Endothelial cell (in vitro differentiated cells): ENCODE measurements at regions not wholly inside any gene's neighbourhood (a gene's known extent, or its start where the extent isn't known, plus 50 kb on each side); places are given as distances from the start of the nearest gene placed in this dataset.

Source experiments
- DNase-seq: peaks from one replicate; pipeline ENCODE4 v3.0.0; 2021; ENCODE audit warnings: low spot score
- H3K27ac Mint-ChIP-seq: one replicate; pipeline ENCODE4 v1.8.0; 2021; ENCODE audit warnings: mixed read lengths, inconsistent platforms; ENCODE audit not compliant: unreplicated experiment
- H3K27me3 Mint-ChIP-seq: one replicate; pipeline ENCODE4 v1.8.0; 2021; ENCODE audit warnings: mild to moderate bottlenecking, moderate library complexity, mixed read lengths, inconsistent platforms; ENCODE audit not compliant: unreplicated experiment
- H3K36me3 Mint-ChIP-seq: one replicate; pipeline ENCODE4 v1.8.0; 2021; ENCODE audit warnings: mild to moderate bottlenecking, low read depth, mixed read lengths, inconsistent platforms; ENCODE audit not compliant: unreplicated experiment
- H3K4me1 Mint-ChIP-seq: one replicate; pipeline ENCODE4 v1.8.0; 2021; ENCODE audit warnings: mild to moderate bottlenecking, mixed read lengths, inconsistent platforms; ENCODE audit not compliant: unreplicated experiment
- H3K4me3 Mint-ChIP-seq: one replicate; pipeline ENCODE4 v1.8.0; 2021; ENCODE audit warnings: mild to moderate bottlenecking, mixed read lengths, inconsistent platforms; ENCODE audit not compliant: unreplicated experiment
- H3K9me3 Mint-ChIP-seq: one replicate; pipeline ENCODE4 v1.8.0; 2021; ENCODE audit warnings: mixed read lengths, inconsistent platforms; ENCODE audit not compliant: unreplicated experiment
- TF ChIP-seq, protein P1 (sequence below): fragments of 200-600 bp; sonication (generic); IDR thresholded peaks from one replicate; pipeline ENCODE4 v1.5.0; 2021; ENCODE audit warnings: antibody characterized with exemption; ENCODE audit not compliant: unreplicated experiment

DNA sequence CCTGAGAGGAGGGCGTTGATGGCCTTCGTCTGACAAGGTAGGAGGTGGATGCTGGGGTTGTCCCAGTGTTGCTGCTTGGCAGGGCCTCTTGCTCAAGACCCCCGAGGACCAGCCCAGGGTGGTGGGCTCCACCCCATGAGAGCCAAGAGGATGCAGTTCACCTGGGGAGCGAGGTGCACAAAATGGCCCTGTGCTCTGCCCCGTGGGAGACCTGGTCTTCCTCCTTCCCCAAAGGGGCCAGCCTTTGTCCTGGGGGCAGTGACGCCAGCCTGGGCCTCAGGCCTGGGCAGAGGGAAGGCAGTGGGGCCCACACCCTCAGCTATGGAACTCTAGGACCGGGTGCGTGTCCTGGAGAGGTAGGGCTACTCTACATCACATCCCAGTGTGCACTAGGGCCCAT lies 1233.3 kb downstream of the TBC1D22A start:
- H3K27ac Mint-ChIP-seq = no peak overlapping the region
- peaks cover 2% of the 10 kb centered on the region for H3K4me1 Mint-ChIP-seq
- DNase-seq = no peak
- H3K36me3 Mint-ChIP-seq = peaks cover 9% of the 10 kb centered on the region
- H3K27me3 Mint-ChIP-seq = peaks cover 4% of the 10 kb centered on the region
- H3K9me3 Mint-ChIP-seq = peaks cover 14% of the 10 kb centered on the region
- TF ChIP-seq, protein P1, sequence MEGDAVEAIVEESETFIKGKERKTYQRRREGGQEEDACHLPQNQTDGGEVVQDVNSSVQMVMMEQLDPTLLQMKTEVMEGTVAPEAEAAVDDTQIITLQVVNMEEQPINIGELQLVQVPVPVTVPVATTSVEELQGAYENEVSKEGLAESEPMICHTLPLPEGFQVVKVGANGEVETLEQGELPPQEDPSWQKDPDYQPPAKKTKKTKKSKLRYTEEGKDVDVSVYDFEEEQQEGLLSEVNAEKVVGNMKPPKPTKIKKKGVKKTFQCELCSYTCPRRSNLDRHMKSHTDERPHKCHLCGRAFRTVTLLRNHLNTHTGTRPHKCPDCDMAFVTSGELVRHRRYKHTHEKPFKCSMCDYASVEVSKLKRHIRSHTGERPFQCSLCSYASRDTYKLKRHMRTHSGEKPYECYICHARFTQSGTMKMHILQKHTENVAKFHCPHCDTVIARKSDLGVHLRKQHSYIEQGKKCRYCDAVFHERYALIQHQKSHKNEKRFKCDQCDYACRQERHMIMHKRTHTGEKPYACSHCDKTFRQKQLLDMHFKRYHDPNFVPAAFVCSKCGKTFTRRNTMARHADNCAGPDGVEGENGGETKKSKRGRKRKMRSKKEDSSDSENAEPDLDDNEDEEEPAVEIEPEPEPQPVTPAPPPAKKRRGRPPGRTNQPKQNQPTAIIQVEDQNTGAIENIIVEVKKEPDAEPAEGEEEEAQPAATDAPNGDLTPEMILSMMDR = no peak
- H3K4me3 Mint-ChIP-seq = no peak overlapping the region

DNA sequence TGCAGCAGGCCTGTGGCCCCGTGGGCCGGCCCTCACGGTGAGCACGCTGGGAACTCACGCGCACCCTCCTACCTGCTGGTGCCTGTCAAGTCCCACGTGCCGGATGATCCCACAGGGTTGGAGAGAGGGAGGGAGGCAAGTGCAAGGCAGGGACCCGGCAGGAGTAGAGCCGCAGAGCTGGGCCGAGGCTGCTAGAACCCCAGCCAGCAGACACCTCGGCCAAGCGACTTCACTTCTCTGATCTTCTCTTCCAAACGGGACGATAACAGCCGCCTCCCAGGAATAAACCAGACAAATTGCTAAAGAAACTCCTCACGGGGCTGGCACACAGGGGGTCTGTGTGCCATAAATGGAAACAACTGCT lies 1232.8 kb downstream of the TBC1D22A start:
- H3K4me3 Mint-ChIP-seq = no peak overlapping the region
- peaks cover 9% of the 10 kb centered on the region for H3K36me3 Mint-ChIP-seq
- H3K27ac Mint-ChIP-seq = no peak overlapping the region
- peaks cover 4% of the 10 kb centered on the region for H3K27me3 Mint-ChIP-seq
- TF ChIP-seq, protein P1 = no peak
- peaks cover 14% of the 10 kb centered on the region for H3K9me3 Mint-ChIP-seq
- H3K4me1 Mint-ChIP-seq = peaks cover 2% of the 10 kb centered on the region
- no peak for DNase-seq

DNA sequence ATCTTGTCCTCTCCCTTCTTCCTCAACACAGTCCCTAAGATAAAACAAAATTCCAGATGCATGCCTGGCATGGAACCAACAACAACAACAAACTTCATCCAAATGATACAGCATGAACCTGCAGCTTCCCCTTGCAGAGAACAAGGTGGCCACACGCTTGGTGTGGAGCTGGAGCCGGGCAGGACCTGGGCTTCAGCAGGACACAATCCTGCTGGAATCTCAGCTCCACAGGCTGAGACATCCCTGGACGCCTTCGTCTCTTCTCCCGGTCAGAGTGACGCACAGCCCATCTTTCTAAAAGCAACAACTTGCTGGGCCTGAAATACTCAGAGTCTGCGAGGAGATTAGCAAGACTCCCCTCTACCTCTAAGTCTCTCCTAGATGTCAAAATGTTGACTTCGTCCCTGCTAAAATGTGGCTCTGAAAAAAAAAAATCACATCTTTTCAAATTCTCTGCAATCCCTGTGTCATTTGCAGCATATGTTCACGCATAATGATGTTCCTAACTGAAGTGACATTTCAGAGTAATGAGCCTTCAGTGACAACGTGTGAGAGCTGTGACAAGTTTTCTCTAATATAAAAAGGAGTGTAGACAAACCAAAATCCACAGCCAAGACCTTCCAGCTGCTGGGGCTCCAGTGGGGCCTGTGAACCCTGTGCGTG lies 1232.3 kb downstream of the TBC1D22A start:
- no peak for DNase-seq
- H3K36me3 Mint-ChIP-seq = peaks cover 9% of the 10 kb centered on the region
- peaks cover 4% of the 10 kb centered on the region for H3K27me3 Mint-ChIP-seq
- TF ChIP-seq, protein P1 = no peak
- H3K4me1 Mint-ChIP-seq = peaks cover 2% of the 10 kb centered on the region
- H3K4me3 Mint-ChIP-seq = no peak overlapping the region
- H3K9me3 Mint-ChIP-seq = peaks cover 14% of the 10 kb centered on the region
- no peak overlapping the region for H3K27ac Mint-ChIP-seq

DNA sequence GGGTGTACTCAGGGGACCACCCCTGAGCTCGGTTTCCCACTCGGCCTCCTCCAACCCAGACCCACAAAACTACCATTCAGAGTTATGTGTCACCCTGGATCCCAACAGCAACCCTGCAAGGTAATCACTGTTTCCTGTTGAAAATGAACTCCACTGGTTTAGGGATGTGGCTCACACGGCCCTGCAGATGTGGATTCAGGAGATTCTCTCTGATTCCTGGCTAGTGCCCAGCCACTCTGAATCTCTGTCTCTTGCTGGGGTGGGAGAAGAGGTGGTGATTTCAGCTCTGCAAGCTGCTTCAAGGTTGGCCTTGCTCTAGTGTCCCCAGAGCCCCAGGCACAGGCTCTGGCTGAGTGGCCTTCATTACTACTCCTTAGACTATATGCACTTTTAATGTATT lies 1231.6 kb downstream of the TBC1D22A start:
- DNase-seq = no peak
- Mint-ChIP-seq H3K36me3 (peaks cover 9% of the 10 kb centered on the region), H3K27me3 (peaks cover 4% of the 10 kb centered on the region), H3K4me1 (peaks cover 2% of the 10 kb centered on the region), H3K4me3 (no peak overlapping the region), H3K9me3 (peaks cover 14% of the 10 kb centered on the region), H3K27ac (no peak overlapping the region)
- TF ChIP-seq, protein P1 = no peak

DNA sequence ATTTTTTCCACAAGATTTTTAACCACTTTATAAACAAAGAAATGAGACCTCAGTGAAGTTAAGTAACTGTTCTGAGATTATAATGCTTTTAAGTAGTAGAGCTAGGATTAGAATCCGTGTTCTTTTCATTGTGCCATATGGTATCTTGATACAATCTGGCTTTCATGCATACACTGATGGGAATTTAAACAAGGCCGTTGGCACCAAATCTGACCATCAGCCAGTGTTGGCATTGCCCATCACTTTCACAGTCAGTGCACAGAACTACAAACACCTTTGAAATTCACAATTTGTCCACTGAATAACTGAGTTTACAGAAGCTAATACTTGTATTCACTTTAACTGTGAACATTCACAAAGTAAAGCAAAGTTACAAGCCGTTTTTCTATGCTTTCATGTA lies 1228.0 kb downstream of the TBC1D22A start:
- DNase-seq = no peak
- no peak overlapping the region for H3K4me3 Mint-ChIP-seq
- H3K4me1 Mint-ChIP-seq = no peaks in the 10 kb centered on the region
- no peaks in the 10 kb centered on the region for H3K27me3 Mint-ChIP-seq
- H3K9me3 Mint-ChIP-seq = peaks cover 18% of the 10 kb centered on the region
- H3K36me3 Mint-ChIP-seq = peaks cover 9% of the 10 kb centered on the region
- H3K27ac Mint-ChIP-seq = no peak overlapping the region
- TF ChIP-seq, protein P1 = no peak
